Effector CD4-positive, alpha-beta T cell (primary cell): ENCODE measurements at regions not wholly inside any gene's neighbourhood (a gene's known extent, or its start where the extent isn't known, plus 50 kb on each side); places are given as distances from the start of the nearest gene placed in this dataset.
"Not testable (repeated sequence)": the region's sequence is repeated elsewhere in the genome, so short reads cannot be mapped to it uniquely, and the experiment has no call there.

Experiments
- DNase-seq: peaks from one replicate; pipeline ENCODE4 v3.0.0-alpha.2; 2020

DNA sequence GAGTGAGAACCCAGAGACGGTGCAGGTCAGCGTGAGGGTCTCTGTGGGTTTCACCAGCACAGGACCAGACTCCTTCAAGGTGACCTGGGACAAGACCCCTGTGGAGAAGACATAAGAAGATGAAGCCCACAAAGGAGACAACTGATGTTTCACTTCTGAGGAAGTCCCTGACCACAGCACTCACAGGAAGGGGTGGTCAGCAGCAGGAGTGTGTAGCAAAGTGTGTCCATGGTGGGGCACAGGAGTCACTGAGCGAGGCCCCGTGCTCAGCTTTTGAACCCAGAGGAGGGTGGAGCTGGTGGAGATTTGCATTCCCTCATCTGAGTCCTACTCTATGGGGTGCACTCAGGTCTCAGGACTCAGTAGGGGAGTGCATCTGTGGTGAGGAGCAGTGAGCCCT is 775.2 kb downstream of the TMEM121 start:
- not testable (repeated sequence) for DNase-seq

DNA sequence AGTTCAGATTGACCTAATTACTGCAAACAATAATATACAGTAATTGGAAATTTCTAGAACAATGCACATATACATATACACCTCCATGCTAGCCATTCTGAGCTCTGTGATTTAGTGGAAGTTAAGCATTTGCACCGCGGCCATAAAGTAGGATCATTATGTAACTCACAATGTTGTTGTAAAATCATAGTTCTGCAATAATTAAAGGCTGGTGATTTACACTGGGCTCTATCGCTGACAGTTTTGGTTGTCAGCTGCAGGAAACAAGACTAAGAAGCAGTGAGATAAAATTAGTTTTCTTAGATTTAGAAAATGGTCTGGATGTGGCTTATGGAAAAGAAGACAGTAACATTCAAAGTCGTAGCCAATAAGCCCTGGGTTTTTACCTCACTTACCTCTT is 776.3 kb downstream of the TMEM121 start:
- no peak for DNase-seq

DNA sequence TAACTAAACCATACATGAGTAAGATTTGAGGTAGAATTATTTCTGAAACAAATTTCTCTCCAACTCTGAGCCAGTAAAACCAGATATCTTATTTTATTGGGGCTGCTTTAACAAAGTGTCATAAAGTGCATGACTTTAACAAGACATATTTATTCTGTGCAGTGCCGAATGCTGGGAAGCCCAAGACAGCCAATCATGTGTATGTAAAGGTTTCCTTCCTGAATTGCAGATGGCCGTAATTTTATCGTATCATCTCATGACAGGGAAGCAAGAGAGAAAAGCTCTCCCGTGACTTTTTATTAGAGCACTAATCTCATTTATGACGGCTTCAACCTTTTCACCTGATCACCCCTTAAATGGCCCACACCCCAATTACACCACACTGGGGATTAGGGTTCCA is 777.9 kb downstream of the TMEM121 start:
- no peak for DNase-seq

DNA sequence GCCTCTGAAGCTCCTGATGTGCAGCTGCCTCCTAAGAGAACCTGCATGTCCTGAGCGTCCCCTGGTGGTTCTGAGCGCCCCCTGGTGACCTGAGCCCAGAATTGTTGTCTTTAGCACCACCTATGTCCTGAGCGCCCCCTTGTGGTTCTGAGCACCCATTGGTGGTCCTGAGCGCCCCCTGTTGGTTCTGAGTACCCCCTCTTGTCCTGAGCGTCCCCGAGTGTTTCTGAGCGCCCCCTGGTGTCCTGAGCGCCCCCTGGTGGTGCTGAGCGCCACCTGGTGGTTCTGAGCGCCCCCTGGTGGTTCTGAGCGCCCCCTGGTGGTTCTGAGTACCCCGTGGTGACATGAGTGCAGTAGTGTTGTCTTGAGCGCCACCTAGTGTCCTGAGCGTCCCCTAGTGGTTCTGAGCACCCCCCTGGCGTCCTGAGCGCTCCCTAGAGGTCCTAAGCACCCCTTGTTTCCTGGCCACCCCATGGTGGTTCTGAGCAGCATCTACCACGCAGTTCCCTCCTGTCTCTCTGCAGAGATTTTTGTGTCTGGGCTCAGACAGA is 782.5 kb downstream of the TMEM121 start:
- peak; percentile 50 for DNase-seq

DNA sequence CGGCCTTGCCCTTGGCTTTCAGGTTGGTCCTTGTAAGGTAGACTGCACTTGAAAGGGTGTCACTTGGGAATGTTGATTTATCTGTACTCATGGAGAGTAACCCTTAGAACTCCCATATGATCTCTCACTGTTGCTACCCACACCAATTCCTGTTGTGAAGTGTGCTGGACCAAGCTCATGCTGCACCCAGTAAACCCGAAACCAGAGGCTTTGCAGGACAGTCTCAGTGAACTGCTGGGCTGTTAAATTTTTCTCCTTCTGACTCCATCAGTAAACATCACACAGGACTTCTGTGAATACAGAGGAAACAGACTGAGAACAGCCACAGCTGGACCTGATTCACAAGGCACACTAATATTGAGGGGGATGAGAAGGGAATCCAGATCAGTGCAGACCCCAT is 783.0 kb downstream of the TMEM121 start:
- no peak for DNase-seq

DNA sequence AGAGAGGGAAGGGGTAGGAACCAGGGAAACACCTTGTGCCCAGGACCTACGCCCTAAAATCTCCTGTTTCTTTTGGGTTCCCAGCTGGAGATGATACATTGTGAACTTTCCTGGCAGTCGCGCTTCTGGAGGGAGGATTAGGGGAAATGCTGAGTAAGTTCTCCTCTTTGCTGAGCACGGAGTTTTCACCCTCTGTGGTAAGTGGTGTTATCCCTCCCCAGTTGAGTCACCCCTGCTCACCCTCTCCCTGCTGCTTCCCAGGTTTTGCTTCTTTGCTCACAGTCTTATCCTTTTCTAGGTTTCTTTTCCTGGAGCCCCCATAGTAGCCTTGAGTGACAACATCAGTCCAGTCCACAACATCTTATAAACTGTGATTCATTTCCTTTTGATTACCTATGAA is 789.1 kb downstream of the TMEM121 start:
- DNase-seq = no peak

DNA sequence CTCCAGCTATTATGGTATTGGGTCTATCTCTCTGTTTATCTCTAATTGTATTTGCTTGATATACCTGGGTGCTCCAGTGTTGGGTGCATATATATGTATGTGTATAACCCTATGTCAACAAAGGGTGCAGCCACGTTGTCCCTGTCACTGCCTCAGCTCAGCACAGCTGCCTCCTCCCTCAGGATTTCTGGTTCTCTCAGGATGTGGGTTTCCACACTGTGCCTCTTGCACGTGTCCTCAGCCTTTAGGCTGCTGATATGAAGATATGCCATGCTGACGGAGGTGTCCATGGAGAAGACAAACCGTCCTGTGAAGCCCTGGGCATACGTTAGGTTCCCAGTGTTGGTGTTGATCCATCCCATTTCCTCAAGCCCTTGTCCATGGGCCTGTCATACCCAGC is 791.2 kb downstream of the TMEM121 start:
- no peak for DNase-seq

DNA sequence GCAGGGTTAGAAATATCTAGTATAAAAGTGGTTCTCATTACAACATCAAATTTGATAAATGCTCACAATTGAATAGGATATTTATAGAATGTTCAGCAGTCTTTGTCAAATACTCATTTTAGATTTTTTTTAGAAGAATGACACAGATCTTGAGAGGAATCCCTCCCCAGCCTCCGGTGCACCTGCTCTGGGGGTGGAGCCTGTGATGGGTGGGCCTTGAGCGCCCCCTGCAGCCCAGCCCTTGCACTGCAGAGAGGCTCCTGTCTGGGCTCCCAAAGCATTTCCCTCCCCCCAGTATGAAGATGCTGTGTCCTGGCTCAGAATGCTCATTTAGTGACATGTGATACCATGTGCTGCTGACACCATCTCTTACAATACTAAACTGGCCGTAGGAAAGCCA is 792.3 kb downstream of the TMEM121 start:
- no peak for DNase-seq

DNA sequence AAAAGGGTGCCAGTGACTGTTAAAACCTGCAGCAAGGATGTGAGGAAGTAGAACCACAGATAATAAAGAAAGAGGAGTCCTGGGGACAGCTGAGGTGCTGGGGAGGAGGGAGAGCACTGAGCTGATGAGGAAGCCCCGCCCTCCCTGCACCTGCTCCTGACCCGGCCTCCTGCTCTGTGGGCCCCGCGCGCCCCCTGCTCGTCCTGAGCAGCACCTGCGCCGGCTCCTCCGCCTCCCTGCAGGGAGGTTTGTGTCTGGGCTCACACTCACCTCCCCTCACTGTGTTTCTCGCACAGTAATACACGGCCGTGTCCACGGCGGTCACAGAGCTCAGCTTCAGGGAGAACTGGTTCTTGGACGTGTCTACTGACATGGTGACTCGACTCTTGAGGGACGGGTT is 797.6 kb downstream of the TMEM121 start:
- not testable (repeated sequence) for DNase-seq

DNA sequence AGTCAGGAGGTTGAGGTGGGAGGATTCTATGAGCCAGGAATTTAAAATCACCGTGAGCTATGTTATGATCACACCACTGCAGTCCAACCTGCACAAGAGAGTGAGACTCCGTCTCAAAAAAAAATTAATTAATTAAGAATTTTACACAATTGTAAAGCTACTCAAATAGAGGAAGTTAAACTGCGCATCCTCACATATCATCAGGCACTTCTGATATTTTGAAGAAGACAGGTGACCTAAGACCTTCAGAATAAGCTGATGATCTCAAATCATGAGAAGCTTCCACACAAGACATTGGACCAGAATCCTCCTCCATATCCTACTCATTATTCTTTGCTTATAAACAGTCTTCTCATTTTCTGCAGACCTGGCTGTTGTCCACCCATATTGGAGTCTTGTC is 800.9 kb downstream of the TMEM121 start:
- no peak for DNase-seq

DNA sequence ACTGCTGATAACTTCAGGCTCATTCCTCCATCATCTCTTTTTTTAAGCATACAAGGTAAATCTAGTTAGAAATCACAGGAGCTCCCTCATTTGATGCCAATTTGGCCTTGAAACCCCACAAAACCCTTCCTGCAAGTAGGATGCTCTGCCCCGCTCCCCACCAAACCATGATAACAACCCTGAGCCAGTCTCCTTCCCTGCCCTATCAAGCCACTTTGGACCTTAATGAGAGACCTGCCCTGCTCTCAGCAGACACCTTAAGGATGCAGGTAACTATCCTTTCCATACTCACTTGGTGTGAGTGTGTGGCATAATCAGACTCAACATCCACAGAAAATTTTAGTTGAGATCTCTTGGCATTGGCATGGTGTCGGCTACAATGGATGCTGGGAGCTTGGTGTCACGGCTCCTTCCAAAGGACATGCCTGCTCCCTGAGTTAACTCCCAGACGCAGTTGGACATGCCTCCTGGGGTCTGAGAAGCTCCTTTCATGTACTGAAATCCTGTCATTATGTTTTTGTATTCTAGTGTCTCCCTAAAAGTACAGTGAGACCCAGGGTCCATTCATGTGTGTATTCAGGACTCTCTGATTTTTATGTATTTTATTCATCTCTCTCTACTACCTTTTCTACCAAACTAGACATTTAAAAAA is 801.4 kb downstream of the TMEM121 start:
- not testable (repeated sequence) for DNase-seq

DNA sequence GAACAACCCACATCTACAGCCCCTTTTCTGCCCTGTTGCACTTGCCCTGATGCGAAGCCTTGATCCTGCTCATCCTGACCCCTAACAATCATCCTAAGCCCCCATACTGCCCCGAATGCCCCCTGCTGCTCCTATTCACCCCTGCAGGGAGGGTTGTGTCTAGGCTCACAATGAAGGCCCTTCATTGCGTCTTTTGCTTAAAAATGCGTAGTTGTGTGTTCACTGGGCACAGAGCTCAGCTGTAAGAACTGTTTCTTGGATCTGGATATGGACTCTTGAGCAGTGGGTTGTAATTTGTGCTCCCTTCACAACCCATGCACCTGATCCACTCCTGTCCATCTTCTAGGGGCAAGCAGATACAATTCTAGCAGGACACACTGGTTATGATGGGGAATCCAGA is 802.9 kb downstream of the TMEM121 start:
- not testable (repeated sequence) for DNase-seq

DNA sequence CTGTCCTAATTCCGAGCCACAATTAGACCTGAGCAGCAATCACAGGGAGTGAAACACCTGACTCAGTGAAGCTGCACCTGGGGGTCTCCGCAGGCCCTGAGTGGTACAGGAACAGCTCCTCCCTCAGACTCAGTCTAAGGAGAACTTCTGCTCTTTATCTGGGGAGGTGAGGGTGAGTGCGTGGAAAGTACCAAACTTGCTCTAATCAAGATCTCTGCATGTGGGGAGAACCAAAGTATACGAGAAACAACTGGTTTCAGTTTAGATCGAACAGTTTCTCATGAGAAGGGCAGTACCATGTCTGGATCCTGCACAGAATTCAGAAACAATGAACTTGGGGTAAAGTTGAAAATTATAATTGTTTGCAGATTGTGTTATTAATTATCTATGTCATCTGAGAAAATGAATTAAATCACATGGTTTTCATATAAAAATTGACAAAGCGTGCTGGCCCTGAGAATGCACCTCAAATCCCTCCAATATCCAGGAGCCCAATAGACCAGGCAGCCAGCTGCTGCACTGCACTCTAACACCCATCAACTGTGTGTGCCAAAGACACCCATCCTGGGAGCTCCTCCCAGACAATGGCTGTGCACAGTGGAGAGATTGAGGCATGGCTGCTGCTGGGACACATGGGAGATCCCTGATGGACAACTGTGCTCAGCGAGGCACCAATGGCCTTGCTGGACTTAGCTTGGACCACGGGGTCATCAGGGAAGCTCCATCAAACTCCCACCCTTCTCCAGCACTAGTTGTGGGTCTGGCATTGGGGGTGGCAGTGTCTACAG is 803.8 kb downstream of the TMEM121 start:
- not testable (repeated sequence) for DNase-seq

DNA sequence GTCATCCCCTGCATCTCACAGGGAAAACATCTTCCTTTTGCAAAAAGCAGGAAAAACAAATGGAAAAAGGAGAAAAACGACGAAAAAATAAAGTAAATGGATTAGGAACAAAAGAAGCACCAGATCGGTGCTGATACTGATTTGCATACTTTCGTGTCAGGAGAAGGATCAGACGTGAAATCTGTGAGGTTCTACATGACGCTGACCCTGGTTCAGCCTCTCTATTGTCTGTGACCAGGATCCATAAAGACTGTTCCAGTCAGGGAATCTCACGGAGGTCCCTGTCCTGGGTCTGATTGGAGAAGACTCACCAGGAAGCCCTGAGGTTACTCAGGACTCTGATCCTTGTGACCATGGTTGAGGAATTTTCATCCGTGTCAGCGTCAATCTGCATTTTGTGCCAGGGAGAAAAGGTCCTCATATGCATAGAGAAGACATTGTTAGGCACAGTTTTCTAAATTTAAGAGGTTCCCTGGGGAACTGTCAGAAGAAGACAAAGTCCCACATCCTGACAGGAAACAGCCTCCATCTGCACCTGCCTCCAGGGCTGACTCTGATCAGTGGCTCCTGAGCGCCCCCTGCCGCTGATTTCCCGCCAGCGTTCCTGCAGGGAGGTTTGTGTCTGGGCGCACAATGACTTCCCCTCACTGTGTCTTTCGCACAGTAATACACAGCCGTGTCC is 808.2 kb downstream of the TMEM121 start:
- peak; percentile 55 for DNase-seq

DNA sequence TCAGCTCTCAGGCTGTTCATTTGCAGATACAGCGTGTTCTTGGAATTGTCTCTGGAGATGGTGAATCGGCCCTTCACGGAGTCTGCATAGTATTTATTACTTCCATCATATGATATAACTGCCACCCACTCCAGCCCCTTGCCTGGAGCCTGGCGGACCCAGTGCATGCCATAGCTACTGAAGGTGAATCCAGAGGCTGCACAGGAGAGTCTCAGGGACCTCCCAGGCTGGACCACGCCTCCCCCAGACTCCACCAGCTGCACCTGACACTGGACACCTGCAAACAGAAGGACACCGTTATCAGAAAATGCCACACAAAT is 808.7 kb downstream of the TMEM121 start:
- DNase-seq = not testable (repeated sequence)

DNA sequence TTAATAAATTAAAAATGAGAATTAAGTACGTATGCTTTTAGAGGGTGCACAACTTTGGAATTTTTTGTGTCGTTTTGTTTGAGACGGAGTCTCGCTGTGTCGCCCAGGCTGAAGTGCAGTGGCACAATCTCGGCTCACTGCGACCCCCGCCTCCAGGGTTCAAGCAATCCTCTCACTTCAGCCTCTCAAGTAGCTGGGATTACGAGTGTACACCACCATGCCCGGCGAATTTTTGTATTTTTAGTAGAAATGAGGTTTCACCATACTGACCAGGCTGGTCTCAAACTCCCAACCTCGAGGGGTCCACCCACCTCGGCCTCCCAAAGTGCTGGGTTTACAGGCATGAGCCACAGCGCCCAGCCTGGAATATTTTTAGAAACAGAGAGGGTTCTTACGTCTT is 812.4 kb downstream of the TMEM121 start:
- not testable (repeated sequence) for DNase-seq

DNA sequence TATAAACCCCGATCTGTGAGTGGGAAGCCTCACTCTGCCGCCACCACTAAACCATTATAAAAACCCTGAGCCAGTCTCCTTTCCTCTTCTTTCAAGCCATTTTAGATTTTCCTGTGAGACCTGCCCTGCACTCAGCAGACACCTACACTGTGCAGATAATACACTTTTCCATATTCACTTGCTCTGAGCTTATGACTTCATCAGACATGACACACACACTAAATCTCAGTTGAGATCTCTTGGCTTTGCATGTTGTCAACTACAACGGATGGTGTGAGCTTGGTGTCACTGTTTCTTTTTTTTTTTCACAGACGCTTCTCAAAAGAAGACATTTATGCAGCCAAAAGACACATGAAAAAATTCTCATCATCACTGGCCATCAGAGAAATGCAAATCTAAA is 814.3 kb downstream of the TMEM121 start:
- DNase-seq = not testable (repeated sequence)

DNA sequence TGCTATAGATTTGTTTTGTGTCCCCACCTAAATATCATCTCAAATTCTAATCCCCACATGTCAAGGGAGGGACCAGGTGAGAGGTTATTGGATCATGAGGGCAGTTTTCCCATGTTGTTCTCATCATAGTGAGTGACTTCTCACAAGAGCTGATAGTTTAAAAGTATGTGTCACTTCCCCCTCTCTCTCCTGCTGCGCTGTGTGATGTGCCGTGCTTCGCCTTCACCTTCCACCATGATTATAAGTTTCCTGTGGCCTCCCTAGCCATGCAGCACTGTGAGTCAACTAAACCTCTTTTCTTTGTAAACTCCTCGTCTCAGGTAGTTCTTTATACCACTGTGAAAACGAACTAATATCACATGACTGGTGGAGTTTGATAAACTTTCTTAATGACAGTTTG is 814.8 kb downstream of the TMEM121 start:
- not testable (repeated sequence) for DNase-seq

DNA sequence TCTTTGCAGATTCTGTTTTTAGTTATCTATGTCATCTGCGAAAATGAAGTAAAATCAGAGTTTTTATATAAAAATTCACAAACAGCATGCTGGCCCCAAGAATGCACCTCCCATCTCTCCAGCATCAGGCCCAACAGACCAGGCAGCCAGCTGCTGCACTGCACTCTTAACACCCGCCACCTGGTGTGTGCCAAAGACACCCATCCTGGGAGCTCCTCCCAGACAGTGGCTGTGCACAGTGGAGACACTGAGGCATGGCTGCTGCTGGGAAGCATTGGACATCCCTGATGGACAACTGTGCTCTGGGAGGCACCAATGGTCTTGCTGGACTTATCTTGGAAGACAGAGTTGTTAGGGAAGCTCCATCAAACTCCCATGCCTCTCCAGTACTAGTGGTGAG is 817.2 kb downstream of the TMEM121 start:
- no peak for DNase-seq

DNA sequence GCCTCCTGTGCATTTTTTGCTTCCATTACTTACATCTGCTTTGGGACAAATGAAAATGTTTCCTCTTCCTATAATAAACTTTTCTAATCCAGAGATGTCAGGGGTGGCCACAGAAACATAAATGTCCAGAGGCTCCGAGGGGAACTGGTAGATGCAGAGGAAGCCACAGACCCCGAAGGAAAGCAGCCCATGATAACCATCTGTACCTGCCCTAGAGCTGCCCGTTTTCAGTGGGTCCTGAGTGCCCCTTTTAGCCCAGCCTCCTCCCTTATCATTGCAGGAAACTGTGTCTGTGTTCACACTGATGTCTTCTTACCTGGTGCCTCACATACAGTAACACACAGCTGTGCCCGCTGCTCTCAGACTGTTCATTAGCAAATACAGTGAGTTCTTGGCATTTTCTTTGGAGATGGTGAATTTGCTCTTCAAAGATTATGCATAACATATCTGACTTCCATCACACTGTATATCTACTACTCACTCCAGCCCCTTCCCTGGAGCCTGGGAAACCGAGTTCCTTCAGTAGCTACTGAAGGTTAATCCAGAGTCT is 817.8 kb downstream of the TMEM121 start:
- DNase-seq = not testable (repeated sequence)

DNA sequence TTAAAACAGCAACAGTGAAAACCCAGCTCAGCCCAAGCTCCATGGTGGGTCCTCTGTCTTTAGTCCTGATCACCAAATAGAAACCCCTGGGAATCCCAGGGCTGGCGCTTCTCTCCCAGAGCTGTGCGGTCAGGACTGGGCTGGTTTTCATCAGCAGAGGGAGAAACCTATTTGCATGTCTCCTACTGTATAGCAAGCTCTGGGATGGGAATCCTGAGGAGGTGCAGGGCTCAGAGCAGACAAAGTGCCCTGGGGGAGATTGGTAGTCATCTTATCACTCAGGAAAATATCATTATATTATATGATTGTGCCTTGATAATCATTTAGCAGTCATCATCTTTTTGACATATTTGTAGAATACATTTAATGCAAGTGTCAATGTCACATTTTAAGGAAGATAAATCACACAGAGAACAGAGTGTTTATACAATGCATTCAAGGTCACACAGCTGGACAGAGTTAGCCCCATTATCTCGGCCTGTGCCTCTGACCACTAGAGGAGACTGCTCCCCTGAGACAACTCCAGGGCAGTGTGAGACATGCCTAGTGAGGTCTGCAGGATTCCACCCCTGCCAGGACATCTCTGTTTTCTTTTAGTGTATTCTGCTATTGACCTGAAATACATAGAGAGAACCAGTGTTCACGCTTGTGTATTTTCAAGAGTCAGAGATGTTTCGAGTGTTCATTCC is 818.6 kb downstream of the TMEM121 start:
- DNase-seq = not testable (repeated sequence)

DNA sequence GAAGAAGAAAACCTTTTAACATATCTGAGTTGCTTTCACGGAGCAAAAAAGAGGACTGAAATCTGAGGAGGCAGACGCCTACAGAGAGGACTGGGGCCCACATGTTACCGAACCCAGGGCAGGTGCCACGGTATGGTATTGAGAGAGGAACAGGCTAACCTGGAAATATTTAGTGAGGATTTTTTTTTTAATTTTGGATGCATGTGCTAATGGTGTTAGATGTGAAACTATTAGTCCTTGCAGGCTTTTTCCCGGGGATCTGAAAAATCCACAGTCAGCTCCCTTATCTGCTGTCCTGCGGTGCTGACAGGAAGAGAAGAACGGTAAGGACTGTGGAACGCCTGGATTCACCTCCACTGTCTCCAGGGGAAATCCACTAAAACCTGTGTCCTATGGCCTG is 819.7 kb downstream of the TMEM121 start:
- no peak for DNase-seq
